HepG2 (cell line): ENCODE measurements at regions not wholly inside any gene's neighbourhood (a gene's known extent, or its start where the extent isn't known, plus 50 kb on each side); places are given as distances from the start of the nearest gene placed in this dataset.

Source experiments
- ATAC-seq: fragments of 200-7000 bp; cut with Tn5 transposase; 3 replicates; pipeline ENCODE4 v1.9.1; 2020; ENCODE audit warnings: mild to moderate bottlenecking, moderate library complexity
- BruUV-seq: library from RNA; stranded (reverse); fragments of 400-500 nt; replicated peaks from 2 replicates; lab custom pipeline; 2021; lab: Mats Ljungman, UMichigan
- CTCF ChIA-PET: fragments of 300-600 bp; formaldehyde crosslinking; extraction: SDS; loops from one replicate; lab custom pipeline; 2021; ENCODE audit warnings: low total read pairs, inconsistent platforms, low intra/inter-chr PET ratio; lab: Yijun Ruan, JAX
- POLR2A ChIA-PET: fragments of 350-600 bp; sonication (Branson Sonifier 250); formaldehyde crosslinking; loops from one replicate; lab custom pipeline; 2020; ENCODE audit warnings: antibody characterized with exemption, inconsistent platforms; lab: Yijun Ruan, JAX
- DNase-seq: peaks from one replicate; pipeline ENCODE4 v3.0.0-alpha.2; 2015; ENCODE audit warnings: low spot score
- FAIRE-seq: peaks from 3 replicates; lab custom pipeline; 2011; peaks lifted over from hg19 to GRCh38; lab: Jason Lieb, UNC
- H2AFZ ChIP-seq: one replicate; pipeline ENCODE4 v1.6.1; 2011; ENCODE audit warnings: low read length, inconsistent platforms
- H3K27ac ChIP-seq: fragments of 300-600 bp; 3 replicates; pipeline ENCODE4 v1.8.0; 2011; ENCODE audit warnings: mixed run types, mild to moderate bottlenecking, mixed read lengths, low read length, inconsistent platforms; ENCODE audit not compliant: insufficient read depth; ENCODE audit errors: extremely low read length
- H3K27me3 ChIP-seq, 2 experiments: fragments of 200-600 bp in 1 of 2; 2 replicates in 1 of 2; 3 replicates in 1 of 2; pipeline versions ENCODE4 v1.6.0 to v1.8.0; 2011; ENCODE audit warnings: low read length in 2 of 2, mild to moderate bottlenecking in 2 of 2, moderate library complexity in 2 of 2, inconsistent platforms in 1 of 2; ENCODE audit not compliant: insufficient read depth in 2 of 2, control insufficient read depth in 1 of 2
- H3K36me3 ChIP-seq, 2 experiments: fragments of 200-600 bp in 1 of 2; replicated peaks in 1 of 2; 2 replicates in 1 of 2; 3 replicates in 1 of 2; pipeline versions ENCODE4 v1.5.1 to v1.8.0; 2011; ENCODE audit warnings: low read length in 2 of 2, inconsistent platforms in 1 of 2; ENCODE audit not compliant: insufficient read depth in 2 of 2, control insufficient read depth in 1 of 2
- H3K4me1 ChIP-seq: 2 replicates; pipeline ENCODE4 v1.5.1; 2012; ENCODE audit warnings: low read length, inconsistent platforms; ENCODE audit not compliant: insufficient read depth
- H3K4me2 ChIP-seq: 2 replicates; pipeline ENCODE4 v1.6.0; 2011; ENCODE audit warnings: low read depth, low read length, inconsistent platforms
- H3K4me3 ChIP-seq, 3 experiments: fragments of 200-600 bp in 1 of 3; sonication (generic), shearing (Covaris generic) in 1 of 3; replicated peaks in 1 of 3; 2 replicates each; pipeline ENCODE4 v1.5.1; 2011 to 2016; ENCODE audit warnings: low read length in 3 of 3, inconsistent platforms in 2 of 3, low read depth in 2 of 3, mild to moderate bottlenecking in 2 of 3, control low read depth in 1 of 3, mixed read lengths in 1 of 3; ENCODE audit not compliant: insufficient read depth in 1 of 3
- H3K79me2 ChIP-seq: one replicate; pipeline ENCODE4 v1.6.1; 2011; ENCODE audit warnings: low read length, inconsistent platforms; ENCODE audit not compliant: insufficient read depth
- H3K9ac ChIP-seq: 2 replicates; pipeline ENCODE4 v1.6.0; 2011; ENCODE audit warnings: mild to moderate bottlenecking, low read depth, low read length, inconsistent platforms; ENCODE audit not compliant: insufficient read depth
- H3K9me3 ChIP-seq: 2 replicates; pipeline ENCODE4 v1.5.1; 2012; ENCODE audit warnings: mild to moderate bottlenecking, low read length
- H4K20me1 ChIP-seq: 2 replicates; pipeline ENCODE4 v1.6.0; 2011; ENCODE audit warnings: inconsistent platforms, mild to moderate bottlenecking, low read length, moderate library complexity; ENCODE audit not compliant: insufficient read depth
- AKNA ChIP-seq: sonication (generic); formaldehyde crosslinking; IDR thresholded peaks from 2 replicates; pipeline ENCODE4 v1.4.0; 2020; ENCODE audit warnings: missing genetic modification reagents, borderline replicate concordance
- BORCS8-MEF2B ChIP-seq: sonication (generic); formaldehyde crosslinking; IDR thresholded peaks from 2 replicates; pipeline ENCODE4 v1.8.0; 2022; ENCODE audit warnings: mild to moderate bottlenecking, missing genetic modification reagents
- FOXK1 ChIP-seq: sonication (generic); formaldehyde crosslinking; IDR thresholded peaks from 2 replicates; pipeline ENCODE4 v1.4.0; 2020; ENCODE audit warnings: low read depth, missing genetic modification reagents, borderline replicate concordance
- HDAC1 ChIP-seq: sonication (generic); formaldehyde crosslinking; IDR thresholded peaks from 2 replicates; pipeline ENCODE4 v1.5.1; 2020; ENCODE audit warnings: mild to moderate bottlenecking, missing genetic modification reagents
- KDM3A ChIP-seq: IDR thresholded peaks from 2 replicates; pipeline ENCODE4 v1.6.1; 2018; ENCODE audit warnings: low read depth, missing compliant biosample characterization
- KLF9 ChIP-seq: IDR thresholded peaks from 2 replicates; pipeline ENCODE4 v1.6.1; 2016; ENCODE audit warnings: low read depth
- MIER2 ChIP-seq: IDR thresholded peaks from 2 replicates; pipeline ENCODE4 v1.6.1; 2016; ENCODE audit warnings: missing biosample characterization, missing genetic modification reagents
- PPARG ChIP-seq: conservative IDR thresholded peaks from 2 replicates; pipeline ENCODE4 v1.6.1; 2016; ENCODE audit warnings: missing biosample characterization, missing genetic modification reagents
- RBFOX2 ChIP-seq: fragments of 200-400 bp; formaldehyde crosslinking; IDR thresholded peaks from 2 replicates; pipeline ENCODE4 v1.6.1; 2017; ENCODE audit warnings: low read depth, mild to moderate bottlenecking, low read length
- SNAPC5 ChIP-seq: sonication (generic); formaldehyde crosslinking; IDR thresholded peaks from 2 replicates; pipeline ENCODE4 v1.8.1; 2023; ENCODE audit warnings: mild to moderate bottlenecking, missing genetic modification reagents, borderline replicate concordance
- TFAP4 ChIP-seq: sonication (generic); IDR thresholded peaks from 2 replicates; pipeline ENCODE4 v1.6.1; 2016; ENCODE audit warnings: low read depth, borderline replicate concordance
- ZC3H13 ChIP-seq: sonication (generic); formaldehyde crosslinking; IDR thresholded peaks from 2 replicates; pipeline ENCODE4 v1.8.1; 2023; ENCODE audit warnings: mild to moderate bottlenecking, missing genetic modification reagents, moderate library complexity
- ZFAT ChIP-seq: sonication (generic); formaldehyde crosslinking; conservative IDR thresholded peaks from 2 replicates; pipeline ENCODE4 v1.8.1; 2023; ENCODE audit warnings: missing genetic modification reagents, inconsistent platforms
- ZFP1 ChIP-seq: IDR thresholded peaks from 2 replicates; pipeline ENCODE4 v1.6.1; 2016
- ZNF10 ChIP-seq: sonication (generic); formaldehyde crosslinking; IDR thresholded peaks from 2 replicates; pipeline ENCODE4 v1.4.0; 2020; ENCODE audit warnings: mild to moderate bottlenecking, low read depth, missing genetic modification reagents, borderline replicate concordance
- ZNF503 ChIP-seq: sonication (generic); formaldehyde crosslinking; IDR thresholded peaks from 2 replicates; pipeline ENCODE4 v1.4.0; 2020; ENCODE audit warnings: missing genetic modification reagents
- ZNF567 ChIP-seq: sonication (generic); formaldehyde crosslinking; IDR thresholded peaks from 2 replicates; pipeline ENCODE4 v1.8.1; 2023; ENCODE audit warnings: mild to moderate bottlenecking, missing genetic modification reagents, borderline replicate concordance
- ZNF598 ChIP-seq: sonication (generic); formaldehyde crosslinking; IDR thresholded peaks from 2 replicates; pipeline ENCODE4 v1.5.1; 2020; ENCODE audit warnings: mild to moderate bottlenecking, missing genetic modification reagents, borderline replicate concordance
- in situ Hi-C: cut with HindIII; loops from 2 replicates; pipeline ENCODE4 v1.10.0; 2017; ENCODE audit warnings: low pct_unique_long_range_greater_than_20kb; ENCODE audit not compliant: extremely low pct_ligation_motif_present
- intact Hi-C: fragments of 100-400 bp; cut with micrococcal nuclease; formaldehyde crosslinking; loops from one replicate; pipeline ENCODE4 v1.10.0; 2022; ENCODE audit not compliant: unreplicated experiment

- TF ChIP-seq PPARG (no peak), ZNF503 (CRISPR knock-in tag) (no peak), BORCS8-MEF2B (no peak), ZNF598 (no peak), RBFOX2 (no peak), ZNF10 (CRISPR knock-in tag) (no peak)
- TF ChIP-seq, all 625 proteins: peak for 0
Observed at GRCh38 chr3:103006526-103007183, 571.8 kb downstream of the ZPLD1 start (continued).

GRCh38 chr3:103009609-103010008, 574.8 kb downstream of the ZPLD1 start:
- intact Hi-C loops = no loop called here
- TF ChIP-seq SNAPC5 (CRISPR knock-in tag) = no peak
- TF ChIP-seq KDM3A = no peak
- no peak for TF ChIP-seq ZC3H13 (CRISPR knock-in tag)
- TF ChIP-seq HDAC1 (CRISPR knock-in tag) = no peak
- TF ChIP-seq AKNA (CRISPR knock-in tag) = no peak
- TF ChIP-seq ZFP1 (CRISPR knock-in tag) = no peak
- TF ChIP-seq ZFAT (CRISPR knock-in tag) = no peak
- no peak for TF ChIP-seq MIER2 (CRISPR knock-in tag)
- no peak for TF ChIP-seq ZNF567 (CRISPR knock-in tag)
- no peak for TF ChIP-seq KLF9 (CRISPR knock-in tag)
- no peak for TF ChIP-seq TFAP4
- TF ChIP-seq FOXK1 = no peak

More at GRCh38 chr3:103009609-103010008, 574.8 kb downstream of the ZPLD1 start:
- FAIRE-seq = no peak
- H3K4me2 ChIP-seq = no peak overlapping the region
- DNase-seq = no peak
- H3K27me3 ChIP-seq = no peaks in the 10 kb centered on the region
- no peaks in the 10 kb centered on the region for H3K79me2 ChIP-seq
- no peak overlapping the region for H3K4me3 ChIP-seq
- H3K4me1 ChIP-seq = no peaks in the 10 kb centered on the region
- H3K36me3 ChIP-seq = no peaks in the 10 kb centered on the region
- H4K20me1 ChIP-seq = no peaks in the 10 kb centered on the region
- CTCF ChIA-PET = no interaction called here
- in situ Hi-C loops = no loop called here
- BruUV-seq = no TSS peak
- H3K9ac ChIP-seq = no peak overlapping the region
- peaks cover 43% of the 10 kb centered on the region for H3K9me3 ChIP-seq
- no peak for ATAC-seq
- no peak overlapping the region for H3K27ac ChIP-seq
- POLR2A ChIA-PET = no interaction called here
- H2AFZ ChIP-seq = no peak overlapping the region
